Activated naive CD4-positive, alpha-beta T cell treated with anti-CD3 and anti-CD28 coated beads for 36 hours (primary cell): ENCODE measurements at regions not wholly inside any gene's neighbourhood (a gene's known extent, or its start where the extent isn't known, plus 50 kb on each side); places are given as distances from the start of the nearest gene placed in this dataset.

ENCODE experiments used
- CTCF ChIA-PET: fragments of 350-600 bp; sonication (Branson Sonifier 250); formaldehyde crosslinking; loops from one replicate; lab custom pipeline; 2021; ENCODE audit warnings: antibody characterized with exemption; lab: Charles Lee
- DNase-seq: peaks from one replicate; pipeline ENCODE4 v3.0.0-alpha.2; 2020
- H3K27ac Mint-ChIP-seq: one replicate; pipeline ENCODE4 v1.8.0; 2021; ENCODE audit warnings: mild to moderate bottlenecking, mixed read lengths
- H3K27me3 Mint-ChIP-seq: one replicate; pipeline ENCODE4 v1.8.0; 2021; ENCODE audit warnings: low read depth, mixed read lengths
- H3K36me3 Mint-ChIP-seq: one replicate; pipeline ENCODE4 v1.8.0; 2021; ENCODE audit warnings: low read depth, mixed read lengths
- H3K4me1 Mint-ChIP-seq: one replicate; pipeline ENCODE4 v1.8.0; 2021; ENCODE audit warnings: low read depth, mixed read lengths
- H3K4me3 Mint-ChIP-seq: one replicate; pipeline ENCODE4 v1.8.0; 2021; ENCODE audit warnings: mild to moderate bottlenecking, moderate library complexity, mixed read lengths
- H3K9me3 Mint-ChIP-seq: one replicate; pipeline ENCODE4 v1.8.0; 2021; ENCODE audit warnings: mixed read lengths
- intact Hi-C: fragments of 100-400 bp; cut with micrococcal nuclease; formaldehyde crosslinking; loops from one replicate; pipeline ENCODE4 v1.15.1; 2023

DNA sequence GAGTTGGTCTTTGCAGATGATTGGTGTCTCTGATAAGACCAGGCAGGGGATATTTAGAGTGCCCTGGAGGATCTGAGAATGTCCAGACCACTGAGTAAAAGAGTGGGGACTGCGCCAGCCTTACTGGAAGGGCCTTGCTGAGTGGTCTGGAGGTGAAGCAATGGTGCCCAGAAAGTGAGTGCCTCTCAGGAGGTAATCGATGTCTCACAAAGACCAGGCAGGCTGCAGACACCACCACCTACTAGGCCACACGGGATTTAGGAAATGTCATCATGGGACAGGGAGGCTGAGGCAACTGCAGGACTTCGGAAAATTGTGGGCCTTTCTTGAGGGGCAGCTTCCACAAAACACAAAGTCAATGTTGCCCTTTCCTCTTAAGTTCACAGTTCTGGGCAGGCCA is 57.2 kb upstream of the STEAP1B start:
- CTCF ChIA-PET = interaction anchor here (4.1 to 9.4 kb wide), 3 partner anchors 169 to 227 kb away, joined by 42 to 331 read pairs (median 91); partner anchors contain the start of gene IL6
- Mint-ChIP-seq H3K4me3 (no peak overlapping the region), H3K27me3 (peaks cover 10% of the 10 kb centered on the region), H3K36me3 (no peaks in the 10 kb centered on the region), H3K4me1 (peaks cover 2% of the 10 kb centered on the region), H3K9me3 (no peaks in the 10 kb centered on the region), H3K27ac (no peak overlapping the region)
- DNase-seq = no peak
- intact Hi-C loops = loop anchor here (5.0 kb wide), 1 partner anchor 35 kb away; no protein-coding TSS in a partner anchor

DNA sequence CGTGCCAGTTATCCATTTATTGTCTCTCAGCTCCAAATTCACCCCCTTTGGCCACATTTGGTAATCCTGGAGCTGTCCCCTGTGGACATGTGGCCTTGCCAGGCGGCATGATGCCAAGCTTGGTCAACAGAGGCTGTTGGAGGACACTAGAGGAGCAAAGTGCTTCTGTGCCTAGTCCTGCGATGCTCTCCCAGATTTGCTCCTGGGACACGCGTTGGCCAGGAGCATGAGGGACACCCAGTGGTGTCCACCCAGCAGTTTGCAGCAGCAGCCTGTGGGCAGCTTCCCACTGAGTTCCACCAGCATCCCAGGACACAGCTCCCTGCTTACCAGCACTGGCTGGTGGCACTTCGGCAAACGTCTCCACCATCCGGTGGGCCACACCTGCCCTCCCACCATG is 55.5 kb upstream of the STEAP1B start:
- CTCF ChIA-PET = interaction anchor here (0.9 to 6.1 kb wide), 3 partner anchors 9 to 172 kb away, joined by 3 to 32 read pairs (median 5); partner anchors contain the start of gene IL6
- intact Hi-C loops = loop anchor here (5.0 kb wide), 1 partner anchor 33 kb away; no protein-coding TSS in a partner anchor
- no peak for DNase-seq
- Mint-ChIP-seq H3K36me3 (no peaks in the 10 kb centered on the region), H3K4me1 (peaks cover 2% of the 10 kb centered on the region), H3K27ac (no peak overlapping the region), H3K27me3 (peaks cover 23% of the 10 kb centered on the region), H3K9me3 (no peaks in the 10 kb centered on the region), H3K4me3 (no peak overlapping the region)

DNA sequence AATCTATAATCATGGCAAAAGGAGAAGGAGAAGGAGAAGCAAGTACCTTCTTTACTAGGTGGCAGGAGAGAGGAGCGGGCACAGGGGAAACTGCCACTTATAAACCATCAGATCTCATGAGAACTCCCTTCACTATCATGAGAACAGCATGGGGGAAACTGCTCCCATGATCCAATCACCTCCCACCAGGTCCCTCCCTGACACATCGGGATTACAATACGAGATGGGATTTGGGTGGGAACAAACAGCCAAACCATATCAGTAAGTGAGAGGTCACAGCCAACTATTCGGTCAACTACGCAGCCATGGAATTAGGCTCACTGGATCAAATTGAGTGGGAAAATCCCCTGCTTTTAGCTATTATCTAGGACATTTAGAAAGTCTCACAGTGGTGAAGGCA is 54.2 kb upstream of the STEAP1B start:
- CTCF ChIA-PET = interaction anchor here (1.3 to 6.1 kb wide), 2 partner anchors 10 to 174 kb away, joined by 4 to 32 read pairs; partner anchors contain the start of gene IL6

DNA sequence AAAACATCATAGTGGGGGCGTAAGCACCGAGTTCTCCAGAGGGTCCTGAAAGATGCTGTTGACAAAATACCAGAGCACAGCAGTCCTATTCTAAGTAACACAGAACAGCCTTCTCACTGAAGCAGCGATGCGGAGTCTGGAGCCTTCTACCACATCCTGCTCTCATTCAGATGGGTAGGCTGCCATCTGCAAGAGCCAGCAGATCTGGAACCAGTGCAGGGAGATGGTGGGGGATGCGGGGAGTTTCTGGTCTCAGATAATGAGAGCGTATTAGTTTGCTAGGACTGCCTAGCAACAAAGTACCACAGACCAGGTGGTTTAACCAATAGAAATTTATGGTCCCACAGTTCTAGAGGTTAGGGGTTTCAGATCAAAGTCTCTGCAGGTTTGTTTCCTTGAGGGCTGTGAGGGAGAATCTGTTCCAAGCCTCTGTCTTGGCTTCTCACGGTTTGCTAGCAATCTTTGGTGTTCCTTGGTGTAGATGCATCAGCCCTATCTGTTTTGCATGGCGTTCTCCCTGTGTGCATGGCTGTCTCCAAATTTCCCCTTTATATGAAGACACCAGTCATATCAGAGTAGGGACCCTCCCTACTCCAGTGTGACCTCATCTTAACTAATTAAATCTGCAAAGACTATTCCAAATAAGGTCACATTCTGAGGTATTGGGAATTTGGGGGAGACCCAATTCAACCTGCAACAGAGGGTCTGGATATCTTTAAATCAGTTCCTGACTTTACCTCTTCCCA is 52.0 kb upstream of the STEAP1B start:
- Mint-ChIP-seq H3K9me3 (no peaks in the 10 kb centered on the region), H3K27ac (no peak overlapping the region), H3K4me1 (peaks cover 10% of the 10 kb centered on the region), H3K27me3 (peaks cover 48% of the 10 kb centered on the region), H3K4me3 (no peak overlapping the region), H3K36me3 (no peaks in the 10 kb centered on the region)
- CTCF ChIA-PET = interaction anchor here (1.8 to 6.1 kb wide), 2 partner anchors 10 to 176 kb away, joined by 3 to 32 read pairs; partner anchors contain the start of gene IL6
- intact Hi-C loops = no loop called here
- DNase-seq = peak; percentile 12

More for the DNA sequence above, 54.2 kb upstream of the STEAP1B start:
- peaks cover 35% of the 10 kb centered on the region for H3K27me3 Mint-ChIP-seq
- no peaks in the 10 kb centered on the region for H3K36me3 Mint-ChIP-seq
- no peak overlapping the region for H3K4me3 Mint-ChIP-seq
- peaks cover 10% of the 10 kb centered on the region for H3K4me1 Mint-ChIP-seq
- DNase-seq = no peak
- no peaks in the 10 kb centered on the region for H3K9me3 Mint-ChIP-seq
- H3K27ac Mint-ChIP-seq = no peak overlapping the region
- intact Hi-C loops = no loop called here

DNA sequence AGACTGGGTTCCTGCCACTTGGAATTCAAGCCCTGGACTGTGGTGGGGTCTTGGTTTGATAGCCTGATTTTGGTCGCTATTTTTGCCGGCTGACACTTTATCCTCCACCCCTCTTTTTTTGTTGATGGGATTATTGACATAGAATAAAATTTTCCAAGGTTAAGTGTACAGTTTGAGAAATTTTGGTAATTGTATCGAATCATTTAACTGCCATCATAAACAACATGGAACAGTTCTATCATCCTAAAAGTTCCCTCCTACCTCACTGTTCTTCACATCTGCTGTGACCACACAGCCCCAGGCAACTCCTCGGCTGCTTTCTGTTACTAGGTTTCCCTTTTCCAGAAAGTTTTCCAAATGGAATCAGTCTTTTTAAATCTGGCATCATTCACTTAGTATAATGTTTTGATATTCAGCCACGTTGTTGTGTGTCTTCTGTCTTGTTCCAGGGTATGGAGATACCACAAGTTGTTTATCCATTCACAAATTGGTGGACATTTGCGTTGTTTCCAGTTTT is 50.6 kb upstream of the STEAP1B start:
- Mint-ChIP-seq H3K27me3 (peaks cover 53% of the 10 kb centered on the region), H3K9me3 (no peaks in the 10 kb centered on the region), H3K4me1 (peaks cover 10% of the 10 kb centered on the region), H3K36me3 (no peaks in the 10 kb centered on the region), H3K4me3 (no peak overlapping the region), H3K27ac (no peak overlapping the region)
- CTCF ChIA-PET = interaction anchor here (0.8 to 6.1 kb wide), 3 partner anchors 11 to 178 kb away, joined by 3 to 32 read pairs (median 3); partner anchors contain the start of gene IL6
- DNase-seq = no peak
- intact Hi-C loops = no loop called here

DNA sequence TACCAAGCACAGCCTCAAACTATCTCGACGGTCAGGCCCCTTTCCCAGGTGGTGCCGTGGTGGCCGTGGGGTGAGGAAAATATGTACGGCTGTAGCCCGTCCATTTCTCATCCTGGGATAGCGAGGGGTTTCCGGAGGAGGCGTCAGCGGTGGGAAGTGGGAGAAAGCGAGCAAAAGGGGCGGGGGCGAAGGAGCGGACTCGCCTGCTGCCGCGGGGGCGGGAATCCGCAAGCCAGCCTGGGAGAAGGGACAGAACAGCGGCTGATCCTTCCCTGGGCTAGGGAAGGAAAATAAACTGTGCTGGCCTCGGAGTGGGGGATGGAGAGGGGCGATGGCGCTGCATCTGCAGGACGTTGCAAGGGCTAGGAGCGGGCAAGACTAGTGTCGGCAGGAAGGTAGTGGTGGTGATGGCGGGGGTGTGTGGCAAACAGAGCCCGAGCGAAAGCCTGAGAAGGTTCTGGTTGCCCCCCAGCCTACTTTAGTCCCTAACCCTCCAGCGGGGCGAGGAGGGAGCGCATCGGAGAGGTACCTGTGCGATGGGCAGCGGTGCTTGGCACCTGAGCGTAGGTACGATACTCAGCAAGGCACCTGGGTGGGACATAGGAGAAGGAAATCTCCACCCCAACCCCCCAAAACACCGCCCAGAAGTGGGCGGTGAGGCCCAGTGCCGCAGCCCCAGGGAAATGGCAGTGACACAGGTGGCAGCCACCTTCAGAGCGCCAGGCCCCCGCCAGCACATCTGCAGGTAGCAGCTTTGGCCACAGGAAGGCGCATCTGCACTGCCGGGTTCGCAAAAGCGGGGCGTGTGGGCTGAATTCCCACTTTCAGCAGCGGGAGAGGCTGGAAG is 49.9 kb upstream of the STEAP1B start:
- Mint-ChIP-seq H3K27ac (no peak overlapping the region), H3K27me3 (peaks cover 58% of the 10 kb centered on the region), H3K4me1 (peaks cover 10% of the 10 kb centered on the region), H3K4me3 (peak overlapping the region; percentile 55), H3K36me3 (no peaks in the 10 kb centered on the region), H3K9me3 (no peaks in the 10 kb centered on the region)
- CTCF ChIA-PET = interaction anchor here (0.8 to 1.8 kb wide), 2 partner anchors 12 to 179 kb away, joined by 3 read pairs; no protein-coding TSS in a partner anchor
- intact Hi-C loops = no loop called here
- peak; percentile 60 for DNase-seq
